Liver (tissue), 8 donors: ENCODE measurements at regions not wholly inside any gene's neighbourhood (a gene's known extent, or its start where the extent isn't known, plus 50 kb on each side); places are given as distances from the start of the nearest gene placed in this dataset.

Source experiments
- DNase-seq: peaks from one replicate; pipeline ENCODE4 v3.0.0-alpha.2; 2017; ENCODE audit warnings: low spot score
- H3K27ac ChIP-seq, 2 donors: one replicate each; pipeline ENCODE4 v1.7.0; 2013; ENCODE audit warnings: inconsistent platforms in 2 of 2, low read length in 2 of 2, control low read depth in 1 of 2, low read depth in 1 of 2, mild to moderate bottlenecking in 1 of 2
- H3K27me3 ChIP-seq, 4 donors: one replicate each; pipeline versions ENCODE4 v1.6.1 to v1.7.0; 2013; ENCODE audit warnings: low read length in 3 of 4, inconsistent platforms in 1 of 4, mild to moderate bottlenecking in 1 of 4, moderate library complexity in 1 of 4; ENCODE audit not compliant: control insufficient read depth in 4 of 4, insufficient read depth in 4 of 4
- H3K36me3 ChIP-seq, 4 donors: one replicate each; pipeline versions ENCODE4 v1.6.1 to v1.7.0; 2013; ENCODE audit warnings: low read length in 3 of 4, mild to moderate bottlenecking in 3 of 4, low read depth in 1 of 4, moderate library complexity in 1 of 4; ENCODE audit not compliant: control insufficient read depth in 4 of 4, insufficient read depth in 3 of 4
- H3K4me1 ChIP-seq, 4 donors: one replicate each; pipeline versions ENCODE4 v1.6.1 to v1.7.0; 2013; ENCODE audit warnings: low read length in 3 of 4, mild to moderate bottlenecking in 3 of 4, moderate library complexity in 1 of 4; ENCODE audit not compliant: control insufficient read depth in 4 of 4, insufficient read depth in 4 of 4
- H3K4me3 ChIP-seq, 3 donors: one replicate each; pipeline versions ENCODE4 v1.6.1 to v1.7.0; 2013; ENCODE audit warnings: low read length in 3 of 3, control low read depth in 1 of 3, low read depth in 1 of 3, mild to moderate bottlenecking in 1 of 3
- H3K9ac ChIP-seq, 2 donors: one replicate each; pipeline ENCODE4 v1.7.0; 2013; ENCODE audit warnings: low read length in 2 of 2, mild to moderate bottlenecking in 2 of 2, moderate library complexity in 2 of 2, control low read depth in 1 of 2, low read depth in 1 of 2
- H3K9me3 ChIP-seq, 4 donors: one replicate each; pipeline versions ENCODE4 v1.6.1 to v1.7.0; 2013; ENCODE audit warnings: low read length in 3 of 4; ENCODE audit not compliant: control insufficient read depth in 4 of 4
- CTCF ChIP-seq: fragments of 150-350 bp; IDR thresholded peaks from 2 replicates; pipeline ENCODE4 v1.5.1; 2017; ENCODE audit warnings: improper control_type of control experiment, low read depth, low read length; ENCODE audit not compliant: missing input control
- FOXA1 ChIP-seq: IDR thresholded peaks from 2 replicates; pipeline ENCODE4 v1.6.1; 2016; ENCODE audit warnings: antibody characterized with exemption
- FOXA2 ChIP-seq: IDR thresholded peaks from 2 replicates; pipeline ENCODE4 v1.6.1; 2016; ENCODE audit warnings: antibody characterized with exemption
- GABPA ChIP-seq, 2 donors: IDR thresholded peaks in 1 of 2; conservative IDR thresholded peaks in 1 of 2; 2 replicates each; pipeline ENCODE4 v1.6.1; 2016; ENCODE audit warnings: antibody characterized with exemption in 2 of 2, mild to moderate bottlenecking in 1 of 2, moderate library complexity in 1 of 2
- HNF4A ChIP-seq, 2 donors: conservative IDR thresholded peaks; 2 replicates each; pipeline ENCODE4 v1.6.1; 2016; ENCODE audit warnings: antibody characterized with exemption in 2 of 2, mild to moderate bottlenecking in 2 of 2
- JUND ChIP-seq, 2 donors: IDR thresholded peaks; 2 replicates each; pipeline ENCODE4 v1.6.1; 2016; ENCODE audit warnings: antibody characterized with exemption in 2 of 2
- NR2F2 ChIP-seq: IDR thresholded peaks from 2 replicates; pipeline ENCODE4 v1.6.1; 2016; ENCODE audit warnings: antibody characterized with exemption
- RAD21 ChIP-seq, 2 donors: IDR thresholded peaks; 2 replicates each; pipeline ENCODE4 v1.6.1; 2016; ENCODE audit warnings: antibody characterized with exemption in 2 of 2, mild to moderate bottlenecking in 2 of 2
- REST ChIP-seq: IDR thresholded peaks from 2 replicates; pipeline ENCODE4 v1.6.1; 2016; ENCODE audit warnings: antibody characterized with exemption, mild to moderate bottlenecking
- RXRA ChIP-seq, 2 donors: IDR thresholded peaks; 2 replicates each; pipeline ENCODE4 v1.6.1; 2017 to 2018; ENCODE audit warnings: antibody characterized with exemption in 2 of 2, mild to moderate bottlenecking in 1 of 2
- TAF1 ChIP-seq: conservative IDR thresholded peaks from 2 replicates; pipeline ENCODE4 v1.6.1; 2016; ENCODE audit warnings: antibody characterized with exemption, mild to moderate bottlenecking
- YY1 ChIP-seq: IDR thresholded peaks from 2 replicates; pipeline ENCODE4 v1.6.1; 2016; ENCODE audit warnings: antibody characterized with exemption, mild to moderate bottlenecking
- ZBTB33 ChIP-seq: IDR thresholded peaks from 2 replicates; pipeline ENCODE4 v1.6.1; 2016; ENCODE audit warnings: antibody characterized with exemption
- WGBS: extraction: QIAGEN DNeasy Blood & Tissue Kit; methylation state at CpG from one replicate; pipeline ENCODE4 v1.1.7; 2013; 5-methylcytosine and 5-hydroxymethylcytosine counted together
- donor health status: healthy.
- donor health status: healthy.
- donor health status: healthy.
- donor health status: healthy.
- donor health status: healthy.

GRCh38 chr20:3307078-3307477 is 68.1 kb upstream of the SLC4A11 start (continued):
- no peak for TF ChIP-seq HNF4A (conservative IDR thresholded peaks at IDR 0.05)
- no peak for TF ChIP-seq RXRA (IDR thresholded peaks at IDR 0.05)

- Histone ChIP-seq H3K36me3 (peaks cover 0 to 19% (median under 1%) of the 10 kb centered on the region in 4 donors), H3K9me3 (no peaks in the 10 kb centered on the region), H3K27ac (no peak overlapping the region), H3K4me3 (no peak overlapping the region), H3K9ac (no peak overlapping the region), H3K27me3 (no peaks in the 10 kb centered on the region), H3K4me1 (no peaks in the 10 kb centered on the region)
- WGBS, result 98% methylated on average over 2 of the region's 2 CpGs
- no peak for TF ChIP-seq RXRA (IDR thresholded peaks at IDR 0.05)
- no peak for TF ChIP-seq RAD21 (IDR thresholded peaks at IDR 0.05)
- TF ChIP-seq REST, result no peak
- TF ChIP-seq HNF4A (conservative IDR thresholded peaks at IDR 0.05), result no peak
- no peak for TF ChIP-seq GABPA (IDR thresholded peaks at IDR 0.05 in 1 of 2, conservative IDR thresholded peaks at IDR 0.05 in 1 of 2)
- no peak for TF ChIP-seq FOXA1
- TF ChIP-seq ZBTB33, result no peak
- DNase-seq, result no peak
Measured at GRCh38 chr20:3306068-3306467, 67.1 kb upstream of the SLC4A11 start.

GRCh38 chr20:3304456-3304855 is 65.5 kb upstream of the SLC4A11 start:
- TF ChIP-seq NR2F2, result no peak
- no peak for TF ChIP-seq TAF1

GRCh38 chr20:3297079-3297378 is 58.0 kb upstream of the SLC4A11 start:
- Histone ChIP-seq H3K36me3 (peaks cover 3 to 10% (median 6%) of the 10 kb centered on the region in 4 donors), H3K4me3 (no peak overlapping the region), H3K9me3 (no peaks in the 10 kb centered on the region), H3K9ac (no peak overlapping the region), H3K4me1 (no peaks in the 10 kb centered on the region), H3K27ac (no peak overlapping the region), H3K27me3 (no peaks in the 10 kb centered on the region)
- 91% methylated on average over 3 of the region's 3 CpGs for WGBS
- TF ChIP-seq CTCF, result no peak
- no peak for TF ChIP-seq RAD21 (IDR thresholded peaks at IDR 0.05)
- TF ChIP-seq JUND (IDR thresholded peaks at IDR 0.05), result no peak
- TF ChIP-seq RXRA (IDR thresholded peaks at IDR 0.05), result no peak
- TF ChIP-seq FOXA1, result no peak
- TF ChIP-seq YY1, result no peak
- no peak for TF ChIP-seq REST
- TF ChIP-seq FOXA2, result no peak
- DNase-seq, result no peak

More at GRCh38 chr20:3304456-3304855, 65.5 kb upstream of the SLC4A11 start:
- no peak for DNase-seq
- Histone ChIP-seq H3K4me1 (no peaks in the 10 kb centered on the region), H3K4me3 (no peak overlapping the region), H3K9me3 (no peaks in the 10 kb centered on the region), H3K27ac (no peak overlapping the region), H3K9ac (no peak overlapping the region), H3K27me3 (no peaks in the 10 kb centered on the region), H3K36me3 (peaks cover 0 to 19% (median under 1%) of the 10 kb centered on the region in 4 donors)
- 94% methylated on average over 4 of the region's 4 CpGs for WGBS
